ENCODE measurements at regions not wholly inside any gene's neighbourhood (a gene's known extent, or its start where the extent isn't known, plus 50 kb on each side); places are given as distances from the start of the nearest gene placed in this dataset.
A peak's percentile ranks its signal among the peaks of the same experiment; 100 is the strongest.

DNA sequence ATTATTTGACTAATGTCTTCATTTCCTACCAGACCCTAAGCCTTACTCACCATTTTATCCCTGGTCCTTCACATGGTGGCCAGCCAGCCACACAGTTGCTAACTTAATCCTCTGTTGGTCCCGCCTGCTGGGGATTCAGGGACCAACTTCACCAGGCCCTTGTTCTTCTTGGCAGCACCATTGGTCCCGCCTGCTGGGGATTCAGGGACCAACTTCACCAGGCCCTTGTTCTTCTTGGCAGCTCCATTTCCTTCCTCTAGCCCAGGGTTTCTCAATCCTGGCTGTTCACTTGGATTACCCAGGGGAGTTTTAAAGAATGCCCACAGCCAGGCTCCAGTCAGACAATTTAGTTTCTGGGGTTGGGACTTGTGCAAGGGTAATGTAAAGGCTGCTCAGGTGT is 233.1 kb upstream of the CSF3R start:
- no peak for DNase-seq

DNA sequence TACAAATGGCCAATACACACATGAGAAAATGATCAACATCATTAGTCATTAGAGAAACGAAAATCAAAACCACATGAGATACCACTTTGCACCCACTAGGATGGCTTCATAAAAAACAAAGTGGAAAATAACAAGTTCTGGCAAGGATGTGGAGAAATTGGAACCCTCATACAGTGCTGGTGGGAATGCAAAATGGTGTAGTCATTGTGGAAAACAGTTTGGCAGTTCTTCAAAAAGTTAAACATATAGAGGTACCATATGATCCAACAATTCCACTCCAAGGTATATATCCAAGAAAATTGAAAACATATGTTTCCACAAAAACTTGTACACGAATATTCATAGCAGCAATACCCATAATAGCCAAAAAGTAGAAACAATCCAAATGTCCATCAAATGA is 231.6 kb upstream of the CSF3R start:
- no peak for DNase-seq

DNA sequence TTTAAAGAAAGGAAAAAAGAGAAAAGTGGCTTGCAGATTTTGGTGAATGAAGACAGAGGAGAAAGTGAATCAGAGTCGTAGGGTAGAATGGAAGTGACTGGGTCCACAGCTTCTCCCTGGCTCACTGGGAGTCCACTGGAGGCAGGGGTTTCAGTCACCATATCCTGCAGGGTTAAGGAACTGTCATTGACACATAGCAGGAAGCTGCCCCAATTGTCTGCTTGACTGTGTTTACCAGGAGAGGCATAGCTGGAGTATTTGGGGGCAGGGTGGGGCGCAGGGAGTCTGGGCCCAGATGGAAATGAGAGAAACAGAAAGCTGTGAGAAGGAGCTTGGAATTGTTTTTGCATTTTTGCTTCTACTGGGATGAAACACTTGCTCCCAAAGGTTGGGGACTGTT is 228.8 kb upstream of the CSF3R start:
- no peak for DNase-seq

DNA sequence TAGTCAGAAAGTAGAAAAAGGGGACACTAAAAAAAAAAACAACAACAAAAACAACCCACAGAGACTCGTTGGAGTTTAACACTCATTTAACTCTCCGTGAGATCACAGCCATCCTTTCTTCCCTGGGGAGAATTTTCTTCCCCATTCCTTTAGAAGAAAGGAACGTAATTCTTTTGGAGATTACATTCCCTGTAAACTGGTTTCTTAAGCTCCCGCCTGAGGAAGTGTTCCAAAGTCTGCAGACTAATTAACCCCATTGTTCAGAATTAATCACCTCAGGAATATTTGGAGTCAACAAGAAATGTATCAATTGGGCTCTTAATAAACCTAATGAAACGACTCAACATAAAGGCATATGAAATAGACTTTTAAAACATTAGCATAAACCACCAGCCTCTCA is 228.2 kb upstream of the CSF3R start:
- no peak for DNase-seq

- DNase-seq, result no peak
Observed at GRCh38 chr1:36709869-36710481, 227.3 kb upstream of the CSF3R start.

DNA sequence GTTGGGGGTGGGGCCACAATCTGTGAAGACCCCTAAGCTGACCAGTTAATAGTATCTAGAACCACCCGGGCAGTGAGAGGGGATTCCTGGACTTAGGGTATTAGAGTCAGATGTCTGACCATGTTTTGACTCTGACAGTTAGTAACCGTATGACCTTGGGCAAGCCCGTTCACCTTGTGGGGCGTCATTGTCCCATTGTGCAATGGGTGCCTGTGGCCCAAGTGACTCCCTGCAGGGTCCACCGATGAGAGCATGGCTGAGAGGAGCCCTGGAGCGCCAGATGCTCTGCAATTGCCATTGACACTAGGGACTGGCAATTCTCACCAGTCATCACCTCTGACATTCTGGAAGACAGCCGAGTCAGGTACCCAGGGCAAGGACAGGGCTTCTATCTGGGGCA is 225.9 kb upstream of the CSF3R start:
- DNase-seq, result no peak

DNA sequence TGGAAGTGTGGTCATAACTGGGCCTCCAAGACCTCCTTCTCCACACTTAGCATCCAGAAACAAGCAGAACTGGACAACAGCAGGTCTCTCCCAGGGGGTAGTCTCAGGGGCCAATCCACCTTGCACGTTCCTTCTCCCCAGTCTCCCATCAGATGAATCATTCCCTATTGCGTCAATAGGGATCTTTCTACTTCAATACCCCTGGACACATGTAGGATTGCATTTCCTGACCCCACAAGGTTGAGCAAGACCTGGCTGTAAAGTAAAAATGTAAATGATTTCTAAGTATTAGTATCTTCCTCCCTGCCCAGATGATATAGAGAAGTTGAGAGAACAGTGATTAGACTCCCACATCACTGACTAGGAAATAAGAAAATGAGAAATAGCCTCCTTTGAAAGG is 224.5 kb upstream of the CSF3R start:
- DNase-seq, result no peak

GRCh38 chr1:36706416-36706815 is 223.7 kb upstream of the CSF3R start:
- DNase-seq, result no peak

GRCh38 chr1:36705629-36706028 is 222.9 kb upstream of the CSF3R start:
- DNase-seq, result no peak

DNA sequence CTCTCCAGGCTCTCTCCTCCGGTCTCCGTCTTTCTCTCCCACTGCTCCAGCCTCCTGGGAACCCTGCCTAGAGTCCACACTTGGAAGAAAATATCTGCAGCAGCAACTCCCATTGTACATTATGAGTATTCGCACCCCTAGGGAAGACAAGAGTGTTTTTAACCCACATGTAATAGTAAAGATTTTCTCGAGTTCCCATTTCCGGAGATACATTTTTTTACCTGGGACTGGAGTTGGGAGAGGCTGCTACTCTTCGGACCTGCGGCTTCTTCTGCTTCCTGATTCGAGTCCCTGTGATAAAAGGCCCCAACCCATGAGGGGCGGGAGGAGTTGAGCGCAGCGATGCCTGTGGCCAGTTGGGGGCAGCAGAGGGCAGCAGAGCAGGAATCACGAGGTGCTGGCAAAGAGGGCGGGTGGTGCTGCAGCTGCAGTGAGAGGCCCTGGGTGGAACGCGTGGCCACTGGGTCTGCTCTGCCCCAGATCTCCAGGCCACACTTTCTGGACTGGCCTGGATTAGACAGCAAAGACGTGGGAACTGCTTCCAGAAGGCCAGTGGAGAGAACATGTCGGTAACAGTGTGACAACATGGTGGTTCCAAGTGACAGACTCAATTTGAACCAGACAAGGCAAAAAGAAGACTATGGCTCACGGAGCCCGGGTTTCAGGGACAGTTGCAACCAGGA is 221.0 kb upstream of the CSF3R start:
- DNase-seq, result peak; percentile 94

DNA sequence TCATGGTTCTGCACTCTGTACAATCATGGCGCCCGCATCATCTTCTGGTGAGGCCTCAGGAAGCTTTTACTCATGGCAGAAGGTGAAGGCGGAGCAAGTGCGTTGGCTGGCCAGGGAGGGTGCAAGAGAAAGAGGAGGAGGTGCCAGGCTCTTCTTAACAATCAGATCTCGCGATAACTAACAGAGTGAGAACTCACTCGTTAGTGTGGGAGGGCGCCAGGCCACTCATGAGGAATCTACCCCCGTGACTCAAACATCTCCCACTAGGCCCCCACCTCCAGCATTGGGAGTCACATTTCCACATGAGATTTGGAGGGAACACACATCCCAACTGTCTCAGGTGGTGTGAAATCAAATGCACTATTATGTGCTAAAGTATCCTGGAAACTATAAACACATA is 220.2 kb upstream of the CSF3R start:
- no peak for DNase-seq

DNA sequence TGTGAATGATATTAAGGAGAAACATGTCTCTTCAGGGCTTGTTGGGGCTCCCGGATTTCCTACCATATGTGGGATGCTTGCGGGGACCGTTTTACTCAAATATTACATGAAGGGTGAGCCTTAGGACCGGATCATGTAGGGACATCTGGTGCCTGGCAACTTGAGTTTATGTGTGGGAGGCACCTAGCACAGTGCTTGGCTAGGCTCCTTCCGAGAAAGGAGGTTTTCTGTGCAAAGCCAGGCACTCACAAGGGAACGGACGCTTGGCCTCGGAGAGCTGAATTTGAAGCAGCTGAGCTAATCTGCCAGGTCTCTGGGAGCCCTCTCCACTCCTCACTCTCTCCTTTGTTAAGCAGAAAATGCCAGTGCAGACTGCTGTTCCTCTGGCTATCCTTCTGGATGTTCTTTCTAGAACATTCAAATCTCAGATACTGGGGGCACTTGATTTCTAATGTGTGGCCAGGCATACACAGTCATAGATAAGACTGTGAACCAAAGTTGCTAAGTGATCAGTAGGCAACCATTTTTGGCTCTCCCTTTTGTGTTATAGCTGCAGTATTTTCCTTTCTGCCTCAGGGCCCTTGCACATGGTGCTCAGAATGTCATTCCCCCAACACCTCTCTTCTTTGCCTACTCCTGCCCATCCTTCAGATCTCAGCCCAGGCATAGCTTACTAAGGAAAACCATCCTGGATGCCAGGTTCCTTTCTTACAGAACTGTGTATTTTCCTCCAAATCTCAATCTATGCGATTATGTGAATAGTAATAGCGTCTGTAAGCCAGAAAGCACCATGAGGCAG is 216.6 kb upstream of the CSF3R start:
- no peak for DNase-seq

DNA sequence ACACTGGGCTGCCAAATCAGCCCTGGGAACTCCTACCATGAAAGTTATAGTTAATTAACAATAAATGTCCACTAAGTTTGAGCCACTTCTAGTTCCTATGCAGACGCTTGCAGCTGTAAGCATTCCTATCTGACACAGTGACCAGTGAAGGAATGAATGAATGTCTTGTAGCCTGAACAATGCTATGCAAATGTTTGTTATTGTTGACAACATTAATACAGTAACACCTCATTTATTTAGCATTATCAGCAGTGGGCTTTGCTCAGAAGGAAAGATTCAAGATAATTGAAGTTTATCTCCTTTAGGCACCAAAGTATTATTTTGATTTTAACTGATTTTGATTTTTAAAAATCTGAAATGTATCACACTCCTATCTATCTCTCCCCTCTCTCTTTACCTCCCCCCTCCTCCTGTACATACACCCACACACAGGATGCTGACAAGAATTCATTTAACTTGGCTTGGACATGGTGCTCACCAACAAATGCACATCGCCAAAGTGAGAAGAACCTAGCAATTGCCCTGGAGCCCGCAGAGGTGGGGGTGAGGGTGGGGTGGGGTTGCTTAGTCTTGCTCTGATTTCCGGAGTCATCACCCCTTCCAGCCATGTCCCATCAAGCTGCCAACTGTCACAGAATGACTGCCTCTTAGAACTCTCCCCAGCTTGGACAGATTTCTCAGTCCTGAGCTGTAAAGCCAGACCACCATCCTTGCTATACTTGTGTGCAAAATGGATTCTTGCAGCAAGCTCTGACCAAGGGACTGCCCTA is 215.3 kb upstream of the CSF3R start:
- DNase-seq, result no peak

- no peak for DNase-seq
Observed at GRCh38 chr1:36696261-36696940, 213.7 kb upstream of the CSF3R start.

GRCh38 chr1:36693603-36694002 is 210.9 kb upstream of the CSF3R start:
- DNase-seq, result no peak

GRCh38 chr1:36693161-36693525 is 210.4 kb upstream of the CSF3R start:
- DNase-seq, result no peak

- DNase-seq, result no peak
Observed at GRCh38 chr1:36692465-36693160, 209.9 kb upstream of the CSF3R start.

DNA sequence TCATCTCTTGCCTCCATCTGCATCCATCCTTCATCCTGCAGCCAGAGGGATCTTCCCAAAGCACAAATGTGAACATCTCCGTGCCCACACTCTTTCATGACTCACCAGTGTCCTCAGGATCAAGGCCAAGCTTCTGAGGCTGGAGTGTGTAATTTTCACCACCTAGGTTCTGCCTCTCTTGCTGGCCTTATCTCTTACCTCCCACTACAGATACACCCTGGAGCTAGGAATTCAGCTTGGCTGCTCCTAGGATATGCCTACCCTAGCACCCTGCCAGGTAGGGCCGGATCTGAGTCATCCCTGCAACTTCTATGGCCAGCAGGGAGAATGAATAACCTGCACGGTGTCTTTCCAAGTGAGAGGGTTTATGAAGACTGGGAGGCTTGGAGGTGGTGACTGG is 208.7 kb upstream of the CSF3R start:
- no peak for DNase-seq

- no peak for DNase-seq
Observed at GRCh38 chr1:36689992-36690391, 207.3 kb upstream of the CSF3R start.

DNA sequence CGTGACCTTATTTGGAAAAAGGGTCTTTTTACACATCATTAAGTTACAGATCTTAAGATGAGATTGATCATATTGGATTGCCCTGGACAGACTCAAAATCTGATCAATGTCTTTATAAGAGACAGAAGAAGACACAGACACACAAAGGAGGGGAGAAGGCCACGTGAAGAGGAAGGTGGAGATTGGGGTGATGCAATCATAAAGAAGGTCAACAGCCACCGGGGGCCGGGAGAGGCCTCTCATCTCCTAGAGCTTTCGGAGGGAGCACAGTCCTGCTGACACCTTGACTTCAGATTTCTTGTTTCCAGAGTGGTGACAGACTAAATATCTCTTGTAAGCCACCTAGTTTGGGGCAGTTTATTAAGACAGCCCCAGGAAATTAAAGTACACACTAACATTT is 204.6 kb upstream of the CSF3R start:
- DNase-seq, result no peak

DNA sequence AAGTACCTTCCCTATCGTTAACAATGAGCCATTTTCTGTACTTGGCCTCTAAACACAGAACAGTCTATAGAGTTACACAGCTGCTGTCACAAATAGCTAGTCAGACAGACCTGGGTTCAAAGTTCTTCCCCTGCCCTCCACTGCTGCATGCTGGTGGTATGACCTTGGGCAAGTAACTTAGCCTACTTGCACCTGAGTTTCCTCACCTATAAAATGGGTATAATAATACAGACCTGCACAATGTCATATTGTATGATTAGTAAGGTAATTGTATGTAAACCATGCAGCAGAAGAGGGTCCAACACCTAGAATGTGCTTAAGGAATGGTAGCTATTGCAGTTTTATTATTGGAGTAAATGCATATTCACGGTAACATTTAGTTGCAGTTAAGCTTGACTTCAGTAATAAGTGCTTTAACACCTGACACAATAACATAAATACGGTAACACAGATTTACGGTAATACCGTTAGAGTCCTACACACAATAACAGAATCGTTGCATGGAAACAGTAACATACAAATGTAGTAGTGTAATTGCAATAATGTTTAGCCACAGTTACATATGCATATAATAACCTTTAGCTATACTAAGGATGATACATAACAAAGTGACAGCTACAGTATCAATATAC is 193.3 kb upstream of the CSF3R start:
- no peak for DNase-seq

- DNase-seq, result no peak
Observed at GRCh38 chr1:36675106-36675505, 192.4 kb upstream of the CSF3R start.
